GM19023 (cell line): ENCODE measurements at regions not wholly inside any gene's neighbourhood (a gene's known extent, or its start where the extent isn't known, plus 50 kb on each side); places are given as distances from the start of the nearest gene placed in this dataset.

Source experiments
- ATAC-seq: cut with Tn5 transposase; IDR thresholded peaks from one replicate; pipeline ENCODE4 v1.9.1; 2021; ENCODE audit warnings: mild to moderate bottlenecking, moderate library complexity; ENCODE audit not compliant: unreplicated experiment

DNA sequence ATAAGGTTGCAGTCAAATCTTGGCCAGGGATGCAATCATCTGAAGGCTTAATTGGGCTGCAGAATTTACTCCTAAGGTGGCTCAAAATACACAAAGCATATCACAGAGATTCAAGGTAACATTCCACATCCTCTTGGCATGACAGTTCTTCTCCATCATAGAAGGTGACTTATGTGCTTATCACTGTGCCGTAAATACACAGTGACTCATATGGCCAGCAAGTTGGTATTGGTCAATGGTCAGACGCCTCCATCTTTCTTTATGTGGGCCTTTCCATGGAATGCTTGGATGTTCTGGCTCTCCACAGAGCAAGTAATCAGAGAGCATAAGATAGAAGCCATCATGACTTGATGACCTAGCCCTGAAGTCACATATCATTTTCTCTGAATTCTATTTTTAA, 168.8 kb upstream of the ST8SIA2 start:
- ATAC-seq, result no peak

DNA sequence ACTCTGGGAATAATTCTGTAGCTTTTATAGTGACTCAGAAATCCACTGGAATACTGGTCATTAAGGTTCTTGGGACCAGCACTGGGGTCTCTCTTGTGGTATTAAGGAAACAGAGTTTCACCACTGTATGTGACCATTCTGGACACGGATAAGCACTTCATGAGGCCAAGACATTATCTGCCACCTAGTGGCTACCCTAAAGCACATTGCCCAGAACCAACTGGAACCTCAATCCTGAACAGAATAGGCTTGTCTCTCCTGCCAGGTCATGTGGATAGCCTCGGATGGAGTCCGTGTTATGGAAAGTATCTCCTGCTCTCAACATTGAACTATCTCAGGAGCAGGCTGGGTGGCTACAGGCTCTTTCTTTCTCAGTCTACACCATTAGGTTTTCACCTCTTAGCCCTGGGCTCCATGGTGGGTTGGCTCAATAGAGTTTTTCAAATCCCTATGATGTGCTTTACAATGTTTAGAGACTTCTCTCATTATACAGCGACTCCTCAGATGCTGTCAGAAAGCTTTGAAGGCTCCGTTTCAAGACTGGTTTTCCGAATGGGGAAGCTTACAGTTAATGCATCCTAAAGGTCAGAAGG, 167.6 kb upstream of the ST8SIA2 start:
- ATAC-seq, result no peak

DNA sequence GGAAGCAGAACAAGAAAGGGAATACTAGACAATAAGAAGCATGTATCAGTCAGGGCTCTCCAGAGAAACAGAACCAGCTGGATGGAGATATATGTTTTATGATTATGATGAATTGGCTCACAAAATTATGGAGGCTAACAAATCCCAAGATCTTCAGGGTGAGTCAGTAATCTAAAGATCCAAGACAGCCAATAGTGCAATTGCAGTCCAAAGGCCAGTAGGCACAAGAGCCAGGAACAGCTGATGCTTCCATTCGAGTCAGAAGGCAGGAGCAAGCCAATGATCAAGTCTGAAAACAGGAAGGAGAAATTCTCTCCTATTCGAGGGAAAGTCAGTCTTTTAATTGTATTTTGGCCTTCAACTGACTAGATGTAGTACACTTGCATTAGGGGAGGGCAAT, 164.9 kb upstream of the ST8SIA2 start:
- ATAC-seq, result no peak

DNA sequence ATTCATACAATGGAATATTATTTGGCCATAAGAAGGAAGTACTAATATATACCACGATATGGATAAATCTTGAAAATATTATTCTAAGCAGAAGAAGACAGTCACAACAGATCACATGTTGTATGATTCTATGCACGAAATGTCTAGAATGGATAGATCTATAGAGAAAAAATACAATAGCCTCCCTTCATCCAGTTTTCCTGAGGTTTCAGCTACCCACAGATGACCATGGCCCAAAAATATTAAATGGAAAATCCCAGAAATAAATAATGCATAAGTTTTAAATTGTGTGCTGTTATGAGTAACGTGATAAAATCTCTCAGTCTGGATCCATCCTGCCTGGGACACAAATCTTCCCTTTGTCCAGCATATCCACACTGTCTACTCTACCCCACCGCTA, 162.2 kb upstream of the ST8SIA2 start:
- ATAC-seq, result no peak

DNA sequence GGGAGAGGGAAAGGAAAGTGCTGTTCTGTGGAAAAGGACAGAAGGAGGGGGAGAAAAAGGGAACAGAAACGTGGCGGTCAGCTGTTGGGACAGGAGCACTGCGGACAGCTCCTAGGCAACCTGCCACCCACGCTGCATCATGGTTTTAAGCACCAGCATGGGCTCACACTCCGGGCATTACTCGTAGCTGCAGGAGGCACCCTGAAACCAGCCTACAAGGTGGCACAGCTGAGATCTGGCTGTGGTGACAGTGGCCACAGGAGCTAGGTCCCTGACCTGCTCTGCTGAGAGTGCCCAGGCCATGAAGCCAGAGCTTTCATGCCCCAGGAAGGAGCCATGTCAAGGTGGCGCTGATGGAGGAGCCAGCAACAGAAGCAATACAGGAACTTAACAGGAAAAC, 161.4 kb upstream of the ST8SIA2 start:
- no peak for ATAC-seq

DNA sequence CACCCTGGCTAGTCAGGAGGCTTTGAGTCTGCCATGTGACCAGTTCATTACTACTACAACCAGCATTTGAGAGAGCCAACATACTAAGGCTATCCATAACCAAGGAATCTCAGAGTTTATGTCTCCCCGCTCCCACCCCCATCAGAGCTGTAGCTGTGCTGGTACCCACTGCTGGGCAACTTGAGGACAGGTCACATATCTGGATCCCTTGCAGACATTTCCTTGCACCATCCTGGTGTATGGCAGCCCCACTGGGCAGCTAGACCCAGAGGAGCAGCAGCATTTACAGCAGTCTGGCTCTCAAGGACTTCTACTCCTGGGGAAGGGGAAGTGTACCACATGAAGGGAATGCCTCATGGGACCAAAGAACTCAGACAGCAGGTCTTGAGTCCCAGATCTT, 160.8 kb upstream of the ST8SIA2 start:
- no peak for ATAC-seq

DNA sequence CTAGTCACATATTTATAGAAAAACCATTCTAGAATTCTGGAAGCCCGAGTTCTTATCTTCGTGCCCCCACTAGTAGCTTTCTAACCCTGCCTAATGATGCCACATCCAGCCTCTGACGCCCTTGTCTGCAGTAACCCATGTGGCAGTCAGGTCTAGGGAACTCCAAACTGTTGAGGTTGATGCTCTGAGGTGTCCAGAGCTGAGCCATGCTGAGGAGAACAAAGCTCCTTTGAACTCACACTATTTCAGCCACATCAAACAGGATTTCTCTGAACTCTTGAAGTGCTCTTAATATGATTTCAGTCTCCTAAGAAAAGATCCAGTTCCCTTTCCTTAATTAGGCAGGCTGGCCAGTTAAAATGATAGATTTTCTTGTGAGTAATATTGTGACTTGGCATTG, 150.5 kb upstream of the ST8SIA2 start:
- ATAC-seq, result no peak

DNA sequence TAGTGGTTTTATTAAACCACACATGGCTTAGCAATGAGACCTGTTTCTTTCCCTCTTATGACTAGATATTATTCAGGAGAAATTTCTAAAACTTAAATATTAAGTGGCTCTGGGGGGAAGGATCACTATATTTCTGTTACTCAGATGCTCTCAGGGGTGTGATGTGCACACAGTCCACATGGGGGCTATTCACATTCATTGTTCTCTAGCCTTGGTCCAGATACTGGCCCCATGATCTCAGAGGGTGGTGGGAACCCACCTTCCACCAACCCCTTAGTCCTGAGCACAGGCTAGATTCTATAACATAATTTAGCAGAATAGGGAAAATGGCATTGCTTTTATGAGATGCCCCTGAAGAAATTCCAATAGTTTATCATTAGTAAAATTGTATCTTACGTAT, 149.0 kb upstream of the ST8SIA2 start:
- no peak for ATAC-seq

DNA sequence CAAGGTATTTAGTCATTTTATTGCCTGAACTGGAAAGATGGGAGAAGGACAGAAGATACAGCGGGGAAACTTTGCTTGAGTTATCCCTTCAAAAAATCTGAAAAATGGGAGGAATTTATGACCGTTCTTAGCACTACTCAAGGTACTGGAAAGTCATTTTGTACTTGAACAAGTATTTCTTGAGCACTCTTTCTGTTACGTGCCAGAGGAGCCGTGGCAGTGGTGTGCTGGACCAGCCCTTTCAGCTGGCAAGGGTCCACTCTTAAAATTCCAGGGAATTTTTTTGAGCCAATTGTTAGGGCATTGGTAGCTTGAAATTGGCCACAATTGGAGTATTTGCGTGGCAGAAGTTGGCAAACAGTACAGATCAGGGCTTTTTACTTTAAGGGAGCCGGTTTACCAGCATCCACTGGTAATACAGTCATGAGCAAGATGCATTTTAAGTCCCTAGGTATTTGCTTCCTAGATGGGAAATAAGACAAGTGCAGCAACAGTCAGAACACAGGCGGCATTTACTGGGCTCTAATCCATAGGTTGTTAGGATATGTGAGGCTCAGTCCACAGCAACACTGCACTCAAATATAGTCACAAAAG, 145.9 kb upstream of the ST8SIA2 start:
- ATAC-seq, result no peak

DNA sequence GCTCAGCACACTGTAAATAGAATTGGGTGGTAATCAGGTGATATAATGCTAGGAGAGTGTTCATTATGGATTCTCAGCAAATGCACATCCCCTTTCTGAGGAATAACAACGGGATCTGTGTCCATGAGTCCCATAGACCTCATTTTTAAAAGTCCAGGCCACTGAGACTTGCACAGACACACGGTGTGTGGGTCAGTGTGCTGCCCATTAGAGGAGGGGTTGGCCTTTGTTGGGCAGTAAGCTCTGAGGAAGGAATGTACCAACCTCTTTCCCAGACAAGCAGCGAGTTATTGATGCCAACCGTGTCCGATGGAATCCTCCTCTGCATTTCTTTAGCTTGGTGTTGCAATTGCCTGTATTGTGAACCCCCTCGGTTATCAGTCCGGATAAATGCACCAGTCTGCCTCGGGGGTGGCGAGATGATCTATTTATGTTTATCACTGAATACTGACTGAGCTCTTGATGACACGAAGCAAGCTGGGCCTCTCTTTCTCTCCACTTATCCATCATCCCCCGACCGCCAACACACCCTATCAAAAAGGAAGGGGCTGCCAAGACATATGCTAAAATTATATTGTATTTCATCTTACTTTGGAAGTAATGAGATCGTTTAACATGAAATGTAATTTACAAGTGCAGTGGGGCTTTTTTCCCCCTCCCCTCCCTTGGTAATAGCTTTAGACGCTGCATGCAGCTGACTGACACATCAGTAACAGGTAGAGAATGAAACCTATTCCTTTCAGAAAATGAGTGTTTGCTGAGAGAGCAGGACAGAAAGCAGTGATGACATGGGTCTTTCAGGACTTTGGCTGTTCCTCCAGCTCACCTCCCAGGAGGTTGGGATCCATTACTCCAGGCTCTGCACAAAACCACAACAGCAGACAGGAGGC, 126.6 kb upstream of the ST8SIA2 start:
- ATAC-seq, result no peak

DNA sequence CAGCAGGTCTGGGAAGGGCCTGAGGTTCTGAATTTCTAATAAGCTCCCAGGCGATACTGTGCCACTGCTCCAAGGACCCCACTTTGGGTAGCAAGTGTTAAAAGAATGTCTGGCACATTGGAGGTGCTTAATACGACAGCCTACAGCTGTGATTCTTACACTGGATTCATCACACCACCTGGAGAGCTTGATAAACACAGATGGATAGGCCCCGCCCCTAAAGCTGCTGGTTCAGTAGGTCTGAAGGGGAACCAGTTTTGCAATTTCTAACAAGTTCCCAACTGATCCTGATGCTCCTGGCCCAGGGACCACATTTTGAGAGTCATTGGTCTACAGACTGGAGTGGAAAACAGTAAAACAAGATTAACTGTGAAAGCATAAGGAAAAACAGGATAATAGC, 124.8 kb upstream of the ST8SIA2 start:
- ATAC-seq, result no peak

DNA sequence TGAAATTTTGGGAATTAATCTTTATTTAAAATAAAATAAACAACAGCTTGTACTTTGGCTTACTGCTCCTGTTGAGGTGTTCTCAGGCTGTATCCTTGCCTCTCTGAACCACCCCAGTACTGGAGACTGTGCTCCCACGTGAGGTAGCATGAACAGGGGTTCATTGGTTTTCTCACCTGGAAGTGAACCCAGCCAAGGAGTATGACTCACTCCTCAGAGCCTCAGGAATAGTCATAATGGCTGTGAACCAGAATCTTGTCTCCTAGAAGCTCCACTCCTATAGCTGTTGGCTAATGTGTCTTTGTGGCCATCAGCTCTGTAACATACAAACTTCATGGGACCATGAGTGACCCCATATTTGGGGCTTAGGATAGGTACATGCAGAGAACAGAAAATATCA, 122.5 kb upstream of the ST8SIA2 start:
- ATAC-seq, result no peak

DNA sequence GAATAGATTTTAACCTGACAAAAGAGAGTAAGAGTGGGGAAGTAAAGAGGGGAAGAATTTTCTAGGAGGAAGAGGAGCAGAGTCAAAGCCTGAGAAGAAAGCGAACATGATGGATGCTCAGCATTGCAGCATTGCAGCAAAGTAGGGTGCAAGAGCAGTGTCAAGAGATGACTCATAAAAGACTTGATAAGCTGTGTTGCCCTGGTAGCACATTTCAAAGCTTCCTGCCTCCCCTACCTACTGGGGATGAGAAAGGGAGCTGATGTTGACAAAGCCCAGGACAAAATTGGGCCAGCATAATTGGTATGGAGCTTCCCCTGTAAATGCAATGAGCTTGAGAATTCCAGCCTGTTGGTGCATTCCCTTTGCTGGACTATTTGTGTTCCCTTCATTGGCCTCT, 121.6 kb upstream of the ST8SIA2 start:
- ATAC-seq, result no peak

DNA sequence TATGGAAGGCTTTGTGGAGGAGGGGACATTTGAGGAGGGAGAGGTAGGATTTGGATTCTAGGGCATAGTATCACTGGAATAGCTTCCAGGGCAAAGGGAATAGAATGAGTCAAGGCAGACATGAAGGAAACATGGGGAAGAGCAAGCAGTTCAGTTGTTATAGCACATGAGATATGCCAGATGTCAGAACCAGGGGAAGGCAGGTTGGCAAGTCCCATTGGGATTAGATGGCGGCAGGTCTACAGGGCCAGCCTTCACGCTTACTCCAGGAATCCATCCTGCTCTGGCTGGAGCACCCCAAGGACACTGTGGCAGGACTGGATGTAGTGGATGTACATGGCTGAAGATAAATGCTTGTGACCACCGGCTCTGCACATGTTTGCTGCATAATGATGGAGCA, 120.4 kb upstream of the ST8SIA2 start:
- no peak for ATAC-seq

DNA sequence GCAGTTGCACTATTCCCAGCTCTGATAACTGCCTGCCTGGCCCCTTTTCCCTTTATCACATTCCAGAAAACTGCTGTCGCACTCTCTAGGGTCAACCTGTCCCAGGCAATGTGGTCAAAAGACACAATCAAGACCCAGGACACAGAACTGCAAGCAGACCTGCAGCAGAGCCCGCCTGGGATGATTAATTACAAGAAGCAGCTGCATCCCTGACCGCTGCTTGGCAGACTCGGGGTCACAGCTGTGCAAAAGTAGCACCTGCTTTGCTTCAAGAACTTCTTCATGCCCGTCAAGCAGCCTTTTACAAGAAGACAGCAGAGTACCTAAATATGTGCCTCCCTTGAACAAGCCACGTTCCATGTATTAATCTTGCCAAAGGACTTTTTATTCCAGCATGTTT, 120.0 kb upstream of the ST8SIA2 start:
- ATAC-seq, result no peak

DNA sequence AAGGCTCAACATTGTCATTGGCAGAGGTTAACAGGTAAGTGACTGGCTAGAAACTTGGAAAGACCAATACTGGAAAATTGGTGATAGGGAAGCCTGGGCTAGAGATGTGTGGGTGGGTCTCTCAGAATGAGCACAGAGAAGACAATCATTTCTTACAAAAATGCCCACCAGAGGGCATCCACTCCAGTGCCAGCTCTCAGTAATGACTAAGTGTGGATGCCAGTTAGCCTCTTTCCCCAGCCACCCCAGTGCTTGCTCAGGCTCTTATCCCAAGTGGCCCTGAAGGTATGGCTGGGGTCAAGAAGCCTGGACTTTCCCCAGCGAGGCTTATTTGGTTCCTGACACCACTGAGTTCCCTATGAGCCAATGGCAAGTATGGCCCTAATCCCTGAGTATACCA, 115.9 kb upstream of the ST8SIA2 start:
- ATAC-seq, result no peak

DNA sequence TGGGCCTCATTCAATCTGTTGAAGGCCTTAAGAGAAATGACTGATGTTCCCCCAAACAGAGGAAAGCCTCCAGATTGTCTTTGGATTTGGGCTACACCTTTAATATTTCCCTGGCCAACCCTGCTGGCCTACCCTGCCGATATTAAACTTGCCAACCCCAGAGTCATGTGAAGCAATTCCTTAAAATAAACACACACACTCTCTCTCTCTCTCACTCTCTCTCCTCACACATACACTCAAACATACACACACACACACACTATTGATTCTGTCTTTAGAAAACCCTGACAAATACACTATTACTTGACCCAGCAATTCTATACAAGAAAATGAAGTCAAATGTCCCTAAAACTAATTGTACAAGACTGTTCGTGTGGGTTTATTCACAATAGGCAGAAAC, 109.9 kb upstream of the ST8SIA2 start:
- no peak for ATAC-seq

DNA sequence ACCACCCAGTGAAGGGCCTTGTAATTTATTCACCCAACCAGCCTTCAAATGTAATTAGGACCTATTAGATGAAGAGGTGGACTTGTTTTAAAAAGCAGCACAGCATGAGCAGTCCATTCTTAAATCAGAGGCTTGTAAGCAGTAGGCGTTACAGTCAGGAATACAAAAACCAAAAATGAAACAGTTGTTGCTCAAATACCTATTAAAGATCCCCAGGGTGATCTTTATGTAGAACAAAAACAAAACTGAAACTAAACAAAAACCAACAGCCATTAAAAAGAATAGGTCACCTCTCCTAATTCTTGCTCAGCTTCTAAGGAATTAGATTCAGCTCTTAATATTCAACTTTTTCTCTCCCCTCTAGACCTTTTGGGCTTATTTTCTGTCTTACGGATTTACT, 104.9 kb upstream of the ST8SIA2 start:
- ATAC-seq, result peak; percentile 78

DNA sequence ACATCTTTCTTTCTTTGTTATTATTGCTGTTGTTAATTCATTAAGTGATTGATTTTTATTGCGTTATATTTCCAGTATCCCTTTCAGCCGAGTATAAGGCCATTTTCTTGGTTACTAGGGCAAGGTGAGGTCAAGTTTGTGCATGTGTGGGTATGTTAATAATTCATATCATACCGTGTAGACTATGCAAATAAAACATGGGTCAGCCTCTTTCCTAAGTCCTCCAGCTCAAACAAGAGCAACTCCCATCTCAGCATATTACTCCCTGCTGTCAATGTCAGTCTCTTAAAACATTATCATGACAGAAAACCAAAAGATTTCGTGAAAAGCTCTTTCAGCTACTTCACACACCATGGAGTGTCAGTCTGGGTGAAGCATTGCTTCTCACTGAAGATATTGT, 103.9 kb upstream of the ST8SIA2 start:
- ATAC-seq, result no peak

DNA sequence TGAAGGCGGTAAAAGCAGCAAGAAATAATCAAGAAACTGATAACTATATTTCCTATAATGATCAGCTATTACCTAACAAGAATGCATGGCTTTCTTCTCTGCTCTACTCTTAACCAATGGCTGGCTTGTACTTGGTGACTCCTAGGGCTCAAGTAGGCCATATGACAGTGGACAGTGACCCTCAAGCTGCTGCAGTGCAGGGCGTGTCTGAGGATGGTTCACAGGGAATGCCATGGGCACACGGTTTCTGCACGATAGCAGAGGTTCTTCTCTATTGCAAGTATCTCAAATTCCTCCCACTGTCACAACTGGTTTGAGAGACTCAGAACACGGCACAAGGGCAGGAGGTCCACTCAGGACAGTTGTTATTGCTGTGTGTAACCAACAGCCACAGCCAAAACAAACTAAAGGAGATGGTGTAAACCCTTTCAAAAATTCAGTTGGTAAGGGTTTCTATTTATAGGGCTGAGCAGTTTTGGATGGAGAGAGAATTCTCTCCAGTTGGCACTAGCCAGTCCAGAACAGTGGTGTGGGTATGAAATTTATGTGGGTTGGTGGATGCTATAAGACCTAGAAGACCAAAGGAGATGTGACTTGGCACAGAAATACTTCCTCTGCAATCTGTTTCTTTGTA, 103.2 kb upstream of the ST8SIA2 start:
- ATAC-seq, result no peak

DNA sequence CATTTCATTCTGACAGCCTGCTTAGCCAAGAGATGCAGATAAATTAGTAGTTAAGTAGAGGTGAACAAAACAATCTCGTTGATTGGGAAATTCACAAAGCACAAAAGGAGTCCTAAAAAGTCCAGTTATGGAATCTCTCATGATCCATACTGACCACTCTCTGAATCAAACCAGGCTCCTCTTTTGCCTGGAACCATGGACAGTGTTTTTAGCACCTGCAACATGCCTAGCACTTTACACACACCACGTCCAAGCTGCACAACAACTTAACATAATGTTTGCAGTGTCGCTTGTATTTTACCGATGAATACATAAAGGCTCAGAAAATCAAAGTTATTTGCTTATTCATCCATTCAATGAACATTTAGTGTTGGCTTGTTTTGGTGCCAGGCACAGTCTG, 101.8 kb upstream of the ST8SIA2 start:
- ATAC-seq, result no peak

DNA sequence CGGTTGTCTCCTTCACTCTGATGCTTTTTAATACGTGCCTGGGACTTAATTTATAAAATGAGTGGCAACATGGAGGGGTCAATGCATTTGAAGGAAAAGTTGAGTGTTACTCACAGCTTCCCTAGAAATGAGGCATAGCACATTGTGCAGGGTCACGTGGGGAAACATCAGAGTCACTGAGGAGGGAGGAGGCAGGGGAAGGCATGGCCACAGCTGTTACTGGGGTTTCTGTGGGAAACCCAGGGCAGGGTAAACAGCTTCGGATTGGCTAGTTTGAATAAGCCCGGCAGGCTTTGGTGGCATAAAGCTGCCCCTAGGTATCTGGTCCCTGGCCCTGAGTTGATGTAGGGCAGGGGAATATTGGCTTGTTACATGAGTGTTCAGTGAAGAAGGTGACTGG, 98.9 kb upstream of the ST8SIA2 start:
- no peak for ATAC-seq
